ENCODE measurements at regions not wholly inside any gene's neighbourhood (a gene's known extent, or its start where the extent isn't known, plus 50 kb on each side); places are given as distances from the start of the nearest gene placed in this dataset.
"Not testable (repeated sequence)": the region's sequence is repeated elsewhere in the genome, so short reads cannot be mapped to it uniquely, and the experiment has no call there.

- DNase-seq = no peak
Measured at GRCh38 chr3:67940210-67940952, 286.0 kb upstream of the SUCLG2 start.

- DNase-seq = no peak
Measured at GRCh38 chr3:67937498-67938118, 283.2 kb upstream of the SUCLG2 start.

GRCh38 chr3:67930394-67930793, 276.0 kb upstream of the SUCLG2 start:
- DNase-seq = not testable (repeated sequence)

- no peak for DNase-seq
Measured at GRCh38 chr3:67923796-67924195, 269.4 kb upstream of the SUCLG2 start.

- DNase-seq = no peak
Measured at GRCh38 chr3:67920969-67921368, 266.6 kb upstream of the SUCLG2 start.

- no peak for DNase-seq
Measured at GRCh38 chr3:67920311-67920710, 265.9 kb upstream of the SUCLG2 start.

- DNase-seq = no peak
Measured at GRCh38 chr3:67916353-67916752, 261.9 kb upstream of the SUCLG2 start.

GRCh38 chr3:67907735-67908134, 253.3 kb upstream of the SUCLG2 start:
- no peak for DNase-seq

- DNase-seq = no peak
Measured at GRCh38 chr3:67906261-67906660, 251.8 kb upstream of the SUCLG2 start.

- no peak for DNase-seq
Measured at GRCh38 chr3:67901681-67902080, 247.3 kb upstream of the SUCLG2 start.

GRCh38 chr3:67898916-67899315, 244.5 kb upstream of the SUCLG2 start:
- DNase-seq = no peak

- DNase-seq = no peak
Measured at GRCh38 chr3:67897351-67898336, 243.2 kb upstream of the SUCLG2 start.

GRCh38 chr3:67896130-67896529, 241.7 kb upstream of the SUCLG2 start:
- DNase-seq = no peak

- DNase-seq = no peak
Measured at GRCh38 chr3:67894510-67894909, 240.1 kb upstream of the SUCLG2 start.

GRCh38 chr3:67884345-67884744, 229.9 kb upstream of the SUCLG2 start:
- no peak for DNase-seq

GRCh38 chr3:67883766-67884165, 229.4 kb upstream of the SUCLG2 start:
- no peak for DNase-seq

GRCh38 chr3:67882981-67883380, 228.6 kb upstream of the SUCLG2 start:
- no peak for DNase-seq

GRCh38 chr3:67876261-67876660, 221.8 kb upstream of the SUCLG2 start:
- no peak for DNase-seq

GRCh38 chr3:67875858-67876257, 221.4 kb upstream of the SUCLG2 start:
- DNase-seq = no peak

GRCh38 chr3:67875338-67875737, 220.9 kb upstream of the SUCLG2 start:
- no peak for DNase-seq

GRCh38 chr3:67870477-67870876, 216.1 kb upstream of the SUCLG2 start:
- no peak for DNase-seq

- no peak for DNase-seq
Measured at GRCh38 chr3:67866571-67866970, 212.2 kb upstream of the SUCLG2 start.

GRCh38 chr3:67864587-67865183, 210.3 kb upstream of the SUCLG2 start:
- no peak for DNase-seq
